GM12874 (cell line): ENCODE measurements at regions not wholly inside any gene's neighbourhood (a gene's known extent, or its start where the extent isn't known, plus 50 kb on each side); places are given as distances from the start of the nearest gene placed in this dataset.

Experiments used
- TF ChIP-seq, protein P1 (sequence below): IDR thresholded peaks from 2 replicates; pipeline ENCODE4 v1.5.1; 2011; ENCODE audit warnings: low read depth, mild to moderate bottlenecking, control low read depth, low read length, moderate library complexity; ENCODE audit not compliant: insufficient read depth

DNA sequence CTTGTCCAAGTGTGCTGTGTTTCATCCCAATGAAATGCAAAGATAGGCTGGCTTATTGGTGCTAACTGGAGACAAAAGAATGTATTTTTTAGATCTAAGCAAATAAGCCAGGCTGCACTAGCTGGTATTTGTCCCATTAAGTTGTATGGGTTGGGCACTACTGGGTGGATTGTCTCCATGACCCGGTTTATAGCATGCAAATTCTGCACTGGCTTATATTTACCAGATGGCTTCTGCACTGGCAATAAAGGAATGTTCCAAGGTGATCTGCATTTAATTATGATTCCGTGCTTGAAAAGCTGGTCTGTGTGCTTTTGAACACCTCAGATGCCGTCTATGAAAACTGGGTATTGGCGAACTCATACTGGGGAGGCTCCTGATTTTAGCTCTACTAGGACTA, 61.4 kb upstream of the MOCS1 start:
- TF ChIP-seq, protein P1, sequence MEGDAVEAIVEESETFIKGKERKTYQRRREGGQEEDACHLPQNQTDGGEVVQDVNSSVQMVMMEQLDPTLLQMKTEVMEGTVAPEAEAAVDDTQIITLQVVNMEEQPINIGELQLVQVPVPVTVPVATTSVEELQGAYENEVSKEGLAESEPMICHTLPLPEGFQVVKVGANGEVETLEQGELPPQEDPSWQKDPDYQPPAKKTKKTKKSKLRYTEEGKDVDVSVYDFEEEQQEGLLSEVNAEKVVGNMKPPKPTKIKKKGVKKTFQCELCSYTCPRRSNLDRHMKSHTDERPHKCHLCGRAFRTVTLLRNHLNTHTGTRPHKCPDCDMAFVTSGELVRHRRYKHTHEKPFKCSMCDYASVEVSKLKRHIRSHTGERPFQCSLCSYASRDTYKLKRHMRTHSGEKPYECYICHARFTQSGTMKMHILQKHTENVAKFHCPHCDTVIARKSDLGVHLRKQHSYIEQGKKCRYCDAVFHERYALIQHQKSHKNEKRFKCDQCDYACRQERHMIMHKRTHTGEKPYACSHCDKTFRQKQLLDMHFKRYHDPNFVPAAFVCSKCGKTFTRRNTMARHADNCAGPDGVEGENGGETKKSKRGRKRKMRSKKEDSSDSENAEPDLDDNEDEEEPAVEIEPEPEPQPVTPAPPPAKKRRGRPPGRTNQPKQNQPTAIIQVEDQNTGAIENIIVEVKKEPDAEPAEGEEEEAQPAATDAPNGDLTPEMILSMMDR = no peak

DNA sequence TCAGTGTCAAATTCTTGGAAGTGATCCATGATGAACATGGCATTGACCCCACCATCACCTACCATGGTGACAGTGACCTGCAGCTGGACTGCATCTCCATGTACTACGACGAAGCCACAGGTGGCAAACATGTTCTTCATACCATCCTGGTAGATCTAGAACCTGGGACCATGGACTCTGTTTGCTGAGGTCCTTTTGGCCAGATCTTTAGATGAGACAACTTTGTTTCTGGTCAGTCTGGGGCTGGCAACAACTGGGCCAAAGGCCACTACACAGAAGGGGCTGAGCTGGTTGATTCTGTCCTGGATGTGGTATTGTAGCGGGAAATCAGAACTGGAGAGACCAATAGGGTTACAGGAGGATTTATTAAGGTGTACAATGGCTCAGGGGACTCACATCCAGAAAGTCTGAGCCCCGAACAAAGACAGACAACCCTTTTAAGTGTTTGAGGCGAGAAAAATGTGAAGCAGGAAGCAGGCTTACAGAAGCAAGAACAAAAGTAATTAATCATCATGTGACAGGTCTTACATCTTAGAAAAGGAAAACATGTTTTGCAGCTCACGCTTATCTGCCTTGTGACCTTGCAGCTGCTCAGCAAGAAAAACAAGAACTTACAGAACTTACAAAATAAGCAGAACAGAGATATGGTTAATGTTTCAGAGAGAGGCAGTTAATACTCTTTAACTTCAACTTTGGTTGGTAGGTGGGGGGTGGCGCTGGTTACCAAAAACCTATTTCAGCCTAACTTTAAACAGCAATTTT, 58.8 kb upstream of the MOCS1 start:
- TF ChIP-seq, protein P1 = no peak
